Prostate gland (tissue), 2 donors: ENCODE measurements at regions not wholly inside any gene's neighbourhood (a gene's known extent, or its start where the extent isn't known, plus 50 kb on each side); places are given as distances from the start of the nearest gene placed in this dataset.

ENCODE experiments used
- CTCF ChIP-seq, 4 experiments: fragments of 200-600 bp in 2 of 4; fragments of 450-650 bp in 2 of 4; sonication (generic) in 2 of 4; IDR thresholded peaks; 1 replicate in 3 of 4; 2 replicates in 1 of 4; pipeline ENCODE4 v1.5.1; 2016 to 2019; ENCODE audit warnings: antibody characterized with exemption in 4 of 4, mild to moderate bottlenecking in 2 of 4, moderate library complexity in 2 of 4
- POLR2A ChIP-seq: fragments of 450-650 bp; IDR thresholded peaks from one replicate; pipeline ENCODE4 v1.6.1; 2016; ENCODE audit warnings: antibody characterized with exemption, mild to moderate bottlenecking
- POLR2AphosphoS5 ChIP-seq: sonication (generic); formaldehyde crosslinking; IDR thresholded peaks from one replicate; pipeline ENCODE4 v1.6.1; 2017; ENCODE audit warnings: antibody characterized with exemption

GRCh38 chr5:166050531-166050930, 2240.9 kb upstream of the WWC1 start:
- TF ChIP-seq CTCF (IDR thresholded peaks at IDR 0.05) (no peak), POLR2A (no peak), POLR2AphosphoS5 (no peak)
